ENCODE measurements at regions not wholly inside any gene's neighbourhood (a gene's known extent, or its start where the extent isn't known, plus 50 kb on each side); places are given as distances from the start of the nearest gene placed in this dataset.
"Not testable (repeated sequence)": the region's sequence is repeated elsewhere in the genome, so short reads cannot be mapped to it uniquely, and the experiment has no call there.

GRCh38 chr2:16454621-16455020, 211.0 kb downstream of the CYRIA start:
- no peak for DNase-seq

- DNase-seq = no peak
Measured at GRCh38 chr2:16452123-16452522, 213.5 kb downstream of the CYRIA start.

GRCh38 chr2:16446706-16447105, 218.9 kb downstream of the CYRIA start:
- DNase-seq = no peak

DNA sequence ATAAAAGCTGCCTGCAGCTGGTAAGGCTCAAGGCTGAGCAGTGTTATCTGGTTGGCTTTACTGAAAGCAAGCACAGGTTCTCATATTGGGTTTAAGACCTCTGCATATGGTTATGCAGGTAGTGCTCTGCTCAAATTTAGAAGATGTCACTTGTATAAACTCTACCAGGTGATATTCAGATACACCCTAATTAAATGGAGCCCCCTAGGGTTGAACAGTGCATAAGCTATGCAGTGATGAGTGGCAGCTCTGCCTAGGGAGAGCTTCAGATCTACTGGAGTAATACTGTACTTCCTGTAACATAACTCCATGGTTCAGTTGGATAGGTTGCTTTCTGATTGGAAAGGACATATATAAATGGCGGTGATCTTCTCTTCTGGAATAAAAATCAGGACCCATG, 222.7 kb downstream of the CYRIA start:
- no peak for DNase-seq

- no peak for DNase-seq
Measured at GRCh38 chr2:16441431-16441830, 224.2 kb downstream of the CYRIA start.

DNA sequence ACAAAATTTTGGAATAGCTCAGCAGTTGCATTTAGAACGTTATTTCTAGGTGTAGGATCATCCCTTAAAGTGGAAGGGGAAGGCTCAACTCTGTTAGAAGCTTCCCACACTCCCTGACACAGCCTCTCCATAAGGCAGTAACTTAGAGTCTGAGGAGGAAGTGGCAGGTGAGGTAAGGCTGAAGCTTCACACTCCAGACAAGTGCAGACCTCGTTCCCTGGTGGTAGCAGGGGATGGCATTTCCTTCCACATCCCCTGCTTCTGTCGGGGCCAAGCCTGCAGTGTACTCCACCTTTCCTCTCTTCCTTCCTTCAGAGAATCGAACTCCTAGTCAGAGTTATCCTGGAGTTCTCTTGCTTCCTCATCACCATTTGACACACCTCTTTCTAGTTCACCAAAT, 224.7 kb downstream of the CYRIA start:
- DNase-seq = no peak

- DNase-seq = no peak
Measured at GRCh38 chr2:16438613-16439321, 226.9 kb downstream of the CYRIA start.

DNA sequence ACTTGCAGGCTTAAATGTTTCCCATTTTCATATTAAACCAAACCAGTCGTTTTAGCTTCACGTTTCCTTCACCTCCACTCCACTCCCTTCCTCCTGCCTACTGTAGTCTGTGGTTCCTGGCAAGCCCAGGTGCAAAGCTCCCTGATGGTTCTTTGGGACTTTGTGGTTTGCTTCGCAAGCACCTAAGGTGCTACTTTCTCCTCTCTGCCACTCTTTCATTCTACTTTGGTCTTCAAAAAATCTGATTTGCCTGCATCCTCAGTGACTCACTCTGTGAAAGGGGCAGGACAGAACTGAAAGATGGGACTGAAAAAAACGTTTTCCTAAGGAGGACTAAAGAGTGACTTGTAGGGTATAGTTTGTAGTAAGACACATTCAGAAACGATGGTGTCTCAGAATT, 228.4 kb downstream of the CYRIA start:
- DNase-seq = no peak

- DNase-seq = no peak
Measured at GRCh38 chr2:16434393-16434792, 231.2 kb downstream of the CYRIA start.

GRCh38 chr2:16430846-16431245, 234.8 kb downstream of the CYRIA start:
- DNase-seq = no peak

GRCh38 chr2:16429431-16430145, 236.0 kb downstream of the CYRIA start:
- DNase-seq = no peak

GRCh38 chr2:16429002-16429401, 236.6 kb downstream of the CYRIA start:
- no peak for DNase-seq

GRCh38 chr2:16425462-16426336, 239.9 kb downstream of the CYRIA start:
- DNase-seq = no peak

GRCh38 chr2:16420421-16420820, 245.2 kb downstream of the CYRIA start:
- DNase-seq = no peak

GRCh38 chr2:16417726-16418125, 247.9 kb downstream of the CYRIA start:
- DNase-seq = no peak

DNA sequence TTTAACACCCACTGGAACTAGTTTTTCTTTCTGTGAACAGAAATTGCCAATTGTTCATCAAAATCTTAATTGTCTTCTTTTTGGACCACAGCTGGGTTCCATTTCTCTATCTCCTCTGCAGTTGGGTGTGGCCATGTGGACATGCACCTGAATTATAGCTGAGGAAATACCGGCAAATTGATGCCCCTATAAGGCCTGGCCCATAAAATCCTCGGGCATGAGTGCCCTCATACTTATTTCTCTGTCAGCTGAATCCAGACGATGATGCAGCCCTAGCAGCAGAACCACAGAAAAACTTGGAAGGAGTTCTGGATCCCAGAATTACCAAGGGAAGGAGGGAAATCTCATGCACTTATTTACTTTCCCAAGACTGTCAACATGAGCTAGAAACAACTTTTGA, 249.0 kb downstream of the CYRIA start:
- no peak for DNase-seq

GRCh38 chr2:16415861-16416260, 249.8 kb downstream of the CYRIA start:
- not testable (repeated sequence) for DNase-seq

- DNase-seq = no peak
Measured at GRCh38 chr2:16413947-16414346, 251.7 kb downstream of the CYRIA start.

DNA sequence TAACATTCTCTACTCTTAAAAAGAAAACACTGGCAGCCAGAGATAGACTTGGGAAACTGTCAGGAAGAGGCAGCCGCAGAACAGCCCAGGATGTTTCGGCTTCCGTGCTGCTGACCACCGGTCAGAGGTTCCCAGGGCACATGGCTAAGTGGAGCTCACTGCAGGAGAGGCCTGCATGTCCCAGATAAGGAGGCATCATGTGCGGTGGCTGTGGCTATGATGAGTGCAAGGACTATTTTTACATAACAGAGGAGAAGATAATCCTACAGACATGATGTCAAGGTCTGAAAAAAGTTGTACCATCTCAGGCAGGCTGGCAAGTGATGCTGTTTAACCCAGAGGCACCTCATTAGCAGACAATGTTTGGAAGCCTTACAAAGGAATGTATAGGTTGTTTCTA, 252.3 kb downstream of the CYRIA start:
- no peak for DNase-seq

GRCh38 chr2:16412321-16413030, 253.2 kb downstream of the CYRIA start:
- no peak for DNase-seq

- DNase-seq = no peak
Measured at GRCh38 chr2:16411788-16412187, 253.8 kb downstream of the CYRIA start.

DNA sequence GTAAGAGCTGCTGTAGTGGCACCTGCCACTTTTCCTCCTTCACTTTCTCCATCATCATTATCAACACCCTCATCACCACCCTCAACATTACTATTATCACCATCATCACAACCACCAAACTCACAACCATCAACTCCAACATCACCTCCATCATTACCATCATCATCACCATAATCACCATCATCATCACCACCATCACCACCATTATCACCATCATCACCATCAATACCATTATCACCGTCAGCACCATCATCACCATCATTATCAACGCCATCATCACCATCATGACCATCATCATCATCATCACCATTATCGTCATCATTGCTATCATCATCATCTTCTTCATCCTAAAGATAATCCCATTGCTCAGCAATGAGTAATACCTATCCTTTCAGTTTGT, 255.8 kb downstream of the CYRIA start:
- no peak for DNase-seq

- no peak for DNase-seq
Measured at GRCh38 chr2:16409006-16409390, 256.6 kb downstream of the CYRIA start.

Data from NK-92 treated with Interleukin-12 subunit alpha and Interleukin-12 subunit beta, amount 100 ng/mL, for 24 hours (cell line).